CD4-positive, alpha-beta T cell (primary cell): ENCODE measurements at regions not wholly inside any gene's neighbourhood (a gene's known extent, or its start where the extent isn't known, plus 50 kb on each side); places are given as distances from the start of the nearest gene placed in this dataset.

Source experiments
- ATAC-seq: fragments of 200-7000 bp; cut with Tn5 transposase; one replicate; pipeline ENCODE4 v1.10.0; 2022; ENCODE audit warnings: mild to moderate bottlenecking; ENCODE audit not compliant: poor library complexity
- CTCF ChIA-PET: fragments of 350-600 bp; sonication (Branson Sonifier 250); formaldehyde crosslinking; loops from one replicate; lab custom pipeline; 2021; ENCODE audit warnings: antibody characterized with exemption, inconsistent platforms; lab: Charles Lee
- POLR2A ChIA-PET: fragments of 350-600 bp; sonication (Branson Sonifier 250); formaldehyde crosslinking; loops from one replicate; lab custom pipeline; 2021; ENCODE audit warnings: antibody characterized with exemption, inconsistent platforms; lab: Charles Lee
- DNase-seq, 14 experiments: peaks; one replicate each; pipeline ENCODE4 v3.0.0-alpha.2; 2013 to 2020; ENCODE audit warnings: mixed read lengths in 2 of 14
- H3K27ac ChIP-seq, 2 donors: one replicate each; pipeline versions ENCODE4 v1.5.1 to v1.7.0; 2013; ENCODE audit warnings: low read length in 2 of 2, low read depth in 1 of 2, mild to moderate bottlenecking in 1 of 2
- H3K27me3 ChIP-seq, 2 experiments: 1 replicate in 1 of 2; 2 replicates in 1 of 2; pipeline versions ENCODE4 v1.6.1 to v1.7.0; 2013; ENCODE audit warnings: low read length in 2 of 2, control low read depth in 1 of 2, mild to moderate bottlenecking in 1 of 2, moderate library complexity in 1 of 2; ENCODE audit not compliant: insufficient read depth in 2 of 2, control insufficient read depth in 1 of 2
- H3K36me3 ChIP-seq: one replicate; pipeline ENCODE4 v1.6.1; 2013; ENCODE audit warnings: low read length, control low read depth; ENCODE audit not compliant: insufficient read depth
- H3K4me1 ChIP-seq: one replicate; pipeline ENCODE4 v1.6.1; 2013; ENCODE audit warnings: low read length, control low read depth; ENCODE audit not compliant: insufficient read depth
- H3K4me3 ChIP-seq: one replicate; pipeline ENCODE4 v1.5.1; 2013; ENCODE audit warnings: mild to moderate bottlenecking, low read length, moderate library complexity
- H3K9me3 ChIP-seq, 2 experiments: 1 replicate in 1 of 2; 2 replicates in 1 of 2; pipeline versions ENCODE4 v1.6.1 to v1.7.0; 2013; ENCODE audit warnings: low read length in 2 of 2, mild to moderate bottlenecking in 2 of 2, control low read depth in 1 of 2, moderate library complexity in 1 of 2; ENCODE audit not compliant: control insufficient read depth in 1 of 2, insufficient read depth in 1 of 2
- H3K27ac Mint-ChIP-seq: one replicate; pipeline ENCODE4 v1.8.0; 2020; ENCODE audit warnings: mixed read lengths
- H3K27me3 Mint-ChIP-seq: one replicate; pipeline ENCODE4 v1.8.0; 2021; ENCODE audit warnings: mixed read lengths
- H3K36me3 Mint-ChIP-seq: one replicate; pipeline ENCODE4 v1.8.0; 2021; ENCODE audit warnings: low read depth, mixed read lengths
- H3K4me1 Mint-ChIP-seq: one replicate; pipeline ENCODE4 v1.8.0; 2021; ENCODE audit warnings: low read depth, mixed read lengths
- H3K4me3 Mint-ChIP-seq: one replicate; pipeline ENCODE4 v1.8.0; 2020; ENCODE audit warnings: mild to moderate bottlenecking, mixed read lengths
- H3K9me3 Mint-ChIP-seq: one replicate; pipeline ENCODE4 v1.8.0; 2020; ENCODE audit warnings: mixed read lengths
- CTCF ChIP-seq: fragments of 200-600 bp; IDR thresholded peaks from one replicate; pipeline ENCODE4 v1.8.0; 2022; ENCODE audit warnings: antibody characterized with exemption, mild to moderate bottlenecking
- intact Hi-C, 2 experiments: fragments of 100-400 bp; cut with DNase I in 1 of 2; cut with micrococcal nuclease in 1 of 2; formaldehyde crosslinking; loops; one replicate each; pipeline versions ENCODE4 v1.15.1 to v1.9.0; 2023 to 2025; cut with DNase I, micrococcal nuclease

DNA sequence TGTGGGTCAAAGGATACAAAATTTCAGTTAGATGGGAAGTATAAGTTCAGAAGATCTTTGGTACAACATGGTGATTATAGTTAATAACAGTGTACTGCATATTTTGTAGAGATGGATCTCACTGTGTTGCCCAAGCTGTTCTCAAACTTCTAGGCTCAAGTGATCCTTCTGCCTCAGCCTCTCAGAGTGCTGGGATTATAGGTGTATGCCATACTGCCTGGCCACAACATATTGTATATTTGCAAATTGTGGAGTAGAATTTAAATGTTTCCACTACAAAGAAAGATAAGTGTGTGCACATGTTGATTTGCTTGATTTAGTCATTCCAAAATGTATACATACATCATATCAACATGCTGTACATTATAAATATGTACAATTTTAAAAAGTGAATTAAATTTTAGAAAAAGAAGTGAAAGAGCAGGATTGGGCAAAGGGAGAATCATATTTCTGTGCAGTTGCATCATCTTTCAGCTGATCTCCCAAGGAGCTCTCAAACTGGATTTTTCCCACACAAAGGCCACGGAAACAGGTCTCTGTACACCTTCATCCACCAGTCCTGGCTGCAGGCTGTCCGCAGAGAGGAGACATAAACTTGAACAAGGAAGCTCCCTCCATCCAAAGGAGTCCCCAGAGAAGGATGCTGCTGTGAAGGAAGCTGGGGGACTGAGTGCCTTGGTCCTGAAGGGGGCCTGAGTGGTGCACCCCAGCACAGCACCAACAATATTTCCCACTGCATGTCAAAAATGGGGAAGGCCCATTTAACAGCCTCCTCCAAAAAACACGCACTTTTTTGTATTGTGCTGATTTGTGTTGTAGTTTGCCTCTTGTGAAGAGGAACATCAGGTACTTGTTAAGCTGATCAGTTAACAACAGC is 217.1 kb upstream of the GHITM start:
- intact Hi-C loops: no loop called here
- no peak overlapping the region for H3K27ac Mint-ChIP-seq
- Histone ChIP-seq H3K27me3 (peaks cover 2 to 8% of the 10 kb centered on the region in 2 experiments), H3K27ac (no peak overlapping the region), H3K36me3 (no peaks in the 10 kb centered on the region), H3K9me3 (no peaks in the 10 kb centered on the region), H3K4me1 (no peaks in the 10 kb centered on the region), H3K4me3 (no peak overlapping the region)
- peaks cover 34% of the 10 kb centered on the region for H3K27me3 Mint-ChIP-seq
- ChIA-PET CTCF (no interaction called here), POLR2A (no interaction called here)
- no peak overlapping the region for H3K4me3 Mint-ChIP-seq
- no peaks in the 10 kb centered on the region for H3K4me1 Mint-ChIP-seq
- DNase-seq: no peak
- H3K9me3 Mint-ChIP-seq: no peaks in the 10 kb centered on the region
- ATAC-seq: no peak
- H3K36me3 Mint-ChIP-seq: no peaks in the 10 kb centered on the region
- TF ChIP-seq CTCF: no peak

DNA sequence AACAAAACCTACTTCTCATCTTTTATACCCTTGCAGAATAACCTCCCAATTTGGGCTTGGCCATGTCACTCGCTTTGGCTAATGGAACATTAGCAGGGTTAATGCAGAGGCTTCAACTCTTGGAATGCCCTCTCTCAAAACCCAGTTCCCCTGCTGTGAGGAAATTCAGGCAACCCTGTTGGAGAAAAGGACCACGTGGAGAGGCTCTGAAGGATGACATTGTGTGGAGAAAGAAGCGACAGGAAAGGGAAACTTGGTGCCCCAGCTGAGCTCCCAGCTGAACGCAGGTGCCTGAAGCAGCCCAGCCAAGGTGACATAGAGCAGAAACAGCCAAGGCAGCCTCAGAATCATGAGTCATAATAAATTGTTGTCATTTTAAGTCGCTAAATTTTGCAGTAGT is 214.2 kb upstream of the GHITM start:
- Mint-ChIP-seq H3K9me3 (no peaks in the 10 kb centered on the region), H3K4me3 (no peak overlapping the region), H3K27me3 (peaks cover 36% of the 10 kb centered on the region), H3K4me1 (no peaks in the 10 kb centered on the region), H3K36me3 (no peaks in the 10 kb centered on the region), H3K27ac (no peak overlapping the region)
- ATAC-seq (no peak), DNase-seq (no peak)
- Histone ChIP-seq H3K4me1 (no peaks in the 10 kb centered on the region), H3K27me3 (peaks cover 2 to 8% of the 10 kb centered on the region in 2 experiments), H3K27ac (no peak overlapping the region), H3K9me3 (no peaks in the 10 kb centered on the region), H3K36me3 (no peaks in the 10 kb centered on the region), H3K4me3 (no peak overlapping the region)
- TF ChIP-seq CTCF: no peak
- CTCF ChIA-PET: no interaction called here
- intact Hi-C loops: no loop called here
- POLR2A ChIA-PET: no interaction called here

GRCh38 chr10:83926606-83927005 is 212.7 kb upstream of the GHITM start:
- H3K27me3 ChIP-seq: peaks cover 2 to 8% of the 10 kb centered on the region in 2 experiments
- intact Hi-C loops: no loop called here
- H3K4me3 Mint-ChIP-seq: no peak overlapping the region
- H3K27ac Mint-ChIP-seq: no peak overlapping the region
- H3K4me1 Mint-ChIP-seq: no peaks in the 10 kb centered on the region
- DNase-seq (no peak), ATAC-seq (no peak)
- H3K4me3 ChIP-seq: no peak overlapping the region
- no peaks in the 10 kb centered on the region for H3K9me3 ChIP-seq
- no peaks in the 10 kb centered on the region for H3K9me3 Mint-ChIP-seq
- no peaks in the 10 kb centered on the region for H3K4me1 ChIP-seq
- POLR2A ChIA-PET: no interaction called here
- no peak overlapping the region for H3K27ac ChIP-seq
- peaks cover 23% of the 10 kb centered on the region for H3K27me3 Mint-ChIP-seq
- TF ChIP-seq CTCF: no peak
- H3K36me3 ChIP-seq: no peaks in the 10 kb centered on the region
- no peaks in the 10 kb centered on the region for H3K36me3 Mint-ChIP-seq
- CTCF ChIA-PET: no interaction called here
